ENCODE measurements at regions not wholly inside any gene's neighbourhood (a gene's known extent, or its start where the extent isn't known, plus 50 kb on each side); places are given as distances from the start of the nearest gene placed in this dataset.

DNA sequence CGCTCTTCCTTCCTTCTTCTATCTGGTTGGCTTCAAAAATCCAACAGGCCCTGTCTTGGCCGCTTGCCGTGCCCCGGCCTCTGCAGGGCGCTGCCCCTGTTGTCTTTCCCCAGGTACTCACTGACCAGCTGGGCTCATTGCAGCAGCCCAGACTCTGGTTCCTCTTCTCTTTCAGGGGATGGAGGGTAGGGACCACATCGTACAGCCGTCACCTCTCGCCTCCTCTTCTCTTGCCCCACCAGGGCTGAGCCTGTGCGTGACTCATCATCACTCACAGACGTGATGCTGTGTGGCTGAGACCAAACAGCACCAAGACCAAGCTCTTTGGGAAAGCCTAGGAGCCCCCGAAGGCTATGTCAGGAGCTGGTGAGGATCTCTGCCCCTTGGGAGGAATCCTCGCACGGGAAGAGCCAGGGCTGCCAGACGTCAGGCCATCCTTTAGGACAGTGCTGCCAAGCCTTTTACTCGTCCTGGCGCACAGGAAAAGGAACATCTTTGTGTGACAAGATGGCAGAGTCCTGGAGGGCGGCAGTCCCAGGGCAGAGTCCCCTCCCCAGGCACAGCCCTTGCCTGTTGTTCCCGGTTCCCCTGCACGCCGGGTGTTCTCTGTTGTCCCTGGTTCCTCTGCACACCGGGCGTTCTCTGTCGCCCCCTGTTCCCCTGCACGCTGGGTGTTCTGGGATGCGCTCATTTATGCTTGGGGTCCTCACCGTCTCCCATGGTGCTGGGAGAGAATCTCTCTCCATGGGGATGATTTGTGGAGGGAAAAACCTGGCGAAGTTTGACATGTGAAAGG lies 188.5 kb upstream of the SHH start:
- TF ChIP-seq, protein P1, sequence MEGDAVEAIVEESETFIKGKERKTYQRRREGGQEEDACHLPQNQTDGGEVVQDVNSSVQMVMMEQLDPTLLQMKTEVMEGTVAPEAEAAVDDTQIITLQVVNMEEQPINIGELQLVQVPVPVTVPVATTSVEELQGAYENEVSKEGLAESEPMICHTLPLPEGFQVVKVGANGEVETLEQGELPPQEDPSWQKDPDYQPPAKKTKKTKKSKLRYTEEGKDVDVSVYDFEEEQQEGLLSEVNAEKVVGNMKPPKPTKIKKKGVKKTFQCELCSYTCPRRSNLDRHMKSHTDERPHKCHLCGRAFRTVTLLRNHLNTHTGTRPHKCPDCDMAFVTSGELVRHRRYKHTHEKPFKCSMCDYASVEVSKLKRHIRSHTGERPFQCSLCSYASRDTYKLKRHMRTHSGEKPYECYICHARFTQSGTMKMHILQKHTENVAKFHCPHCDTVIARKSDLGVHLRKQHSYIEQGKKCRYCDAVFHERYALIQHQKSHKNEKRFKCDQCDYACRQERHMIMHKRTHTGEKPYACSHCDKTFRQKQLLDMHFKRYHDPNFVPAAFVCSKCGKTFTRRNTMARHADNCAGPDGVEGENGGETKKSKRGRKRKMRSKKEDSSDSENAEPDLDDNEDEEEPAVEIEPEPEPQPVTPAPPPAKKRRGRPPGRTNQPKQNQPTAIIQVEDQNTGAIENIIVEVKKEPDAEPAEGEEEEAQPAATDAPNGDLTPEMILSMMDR (conservative IDR thresholded peaks at IDR 0.05; ENCODE audit: low read depth, low read length) = no peak
- TF ChIP-seq SMC3 (IDR thresholded peaks at IDR 0.05; ENCODE audit: low read depth, low read length) (no peak), RAD21 (IDR thresholded peaks at IDR 0.05; ENCODE audit: low read length) (no peak), POLR2A (IDR thresholded peaks at IDR 0.05; ENCODE audit: low read depth, low read length) (no peak), CEBPB (IDR thresholded peaks at IDR 0.05; ENCODE audit: low read depth, low read length) (no peak), MXI1 (IDR thresholded peaks at IDR 0.05; ENCODE audit: borderline replicate concordance, low read depth, low read length) (no peak), RCOR1 (IDR thresholded peaks at IDR 0.05; ENCODE audit: insufficient replicate concordance, low read length) (no peak), FOS (IDR thresholded peaks at IDR 0.05; ENCODE audit: low read depth, low read length) (no peak), MAFK (IDR thresholded peaks at IDR 0.05; ENCODE audit: low read depth, low read length) (no peak), NFE2L2 (IDR thresholded peaks at IDR 0.05; ENCODE audit: low read depth, low read length) (no peak)
- TF ChIP-seq, protein P2, sequence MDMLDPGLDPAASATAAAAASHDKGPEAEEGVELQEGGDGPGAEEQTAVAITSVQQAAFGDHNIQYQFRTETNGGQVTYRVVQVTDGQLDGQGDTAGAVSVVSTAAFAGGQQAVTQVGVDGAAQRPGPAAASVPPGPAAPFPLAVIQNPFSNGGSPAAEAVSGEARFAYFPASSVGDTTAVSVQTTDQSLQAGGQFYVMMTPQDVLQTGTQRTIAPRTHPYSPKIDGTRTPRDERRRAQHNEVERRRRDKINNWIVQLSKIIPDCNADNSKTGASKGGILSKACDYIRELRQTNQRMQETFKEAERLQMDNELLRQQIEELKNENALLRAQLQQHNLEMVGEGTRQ (IDR thresholded peaks at IDR 0.05; ENCODE audit: low read depth, low read length) = no peak
- TF ChIP-seq, protein P3, sequence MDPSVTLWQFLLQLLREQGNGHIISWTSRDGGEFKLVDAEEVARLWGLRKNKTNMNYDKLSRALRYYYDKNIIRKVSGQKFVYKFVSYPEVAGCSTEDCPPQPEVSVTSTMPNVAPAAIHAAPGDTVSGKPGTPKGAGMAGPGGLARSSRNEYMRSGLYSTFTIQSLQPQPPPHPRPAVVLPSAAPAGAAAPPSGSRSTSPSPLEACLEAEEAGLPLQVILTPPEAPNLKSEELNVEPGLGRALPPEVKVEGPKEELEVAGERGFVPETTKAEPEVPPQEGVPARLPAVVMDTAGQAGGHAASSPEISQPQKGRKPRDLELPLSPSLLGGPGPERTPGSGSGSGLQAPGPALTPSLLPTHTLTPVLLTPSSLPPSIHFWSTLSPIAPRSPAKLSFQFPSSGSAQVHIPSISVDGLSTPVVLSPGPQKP (IDR thresholded peaks at IDR 0.05; ENCODE audit: borderline replicate concordance, low read depth, low read length) = no peak
